Astrocyte (in vitro differentiated cells and primary cell): ENCODE measurements at regions not wholly inside any gene's neighbourhood (a gene's known extent, or its start where the extent isn't known, plus 50 kb on each side); places are given as distances from the start of the nearest gene placed in this dataset.

Experiments used
- DNase-seq: peaks from one replicate; pipeline ENCODE4 v3.0.0-alpha.2; 2010; ENCODE audit warnings: low read depth
- FAIRE-seq: peaks from 2 replicates; lab custom pipeline; 2011; peaks lifted over from hg19 to GRCh38; lab: Jason Lieb, UNC
- H2AFZ ChIP-seq: 2 replicates; pipeline ENCODE4 v1.6.0; 2012; ENCODE audit warnings: low read depth, low read length, inconsistent platforms
- H3K27ac ChIP-seq: 2 replicates; pipeline ENCODE4 v1.5.1; 2011; ENCODE audit warnings: low read depth, low read length, inconsistent platforms
- H3K27me3 ChIP-seq: 2 replicates; pipeline ENCODE4 v1.6.0; 2011; ENCODE audit warnings: low read length, inconsistent platforms; ENCODE audit not compliant: insufficient read depth
- H3K36me3 ChIP-seq: 2 replicates; pipeline ENCODE4 v1.5.1; 2011; ENCODE audit warnings: low read length, inconsistent platforms; ENCODE audit not compliant: insufficient read depth
- H3K4me1 ChIP-seq: 2 replicates; pipeline ENCODE4 v1.5.1; 2011; ENCODE audit warnings: low read length, inconsistent platforms; ENCODE audit not compliant: insufficient read depth
- H3K4me2 ChIP-seq: 2 replicates; pipeline ENCODE4 v1.6.0; 2012; ENCODE audit warnings: low read length, inconsistent platforms
- H3K4me3 ChIP-seq: 2 replicates; pipeline ENCODE4 v1.5.1; 2011; ENCODE audit warnings: low read depth, mild to moderate bottlenecking, low read length, inconsistent platforms; ENCODE audit not compliant: insufficient read depth
- H3K79me2 ChIP-seq: 2 replicates; pipeline ENCODE4 v1.6.0; 2012; ENCODE audit warnings: mild to moderate bottlenecking, low read length, inconsistent platforms; ENCODE audit not compliant: insufficient read depth
- H3K9ac ChIP-seq: 2 replicates; pipeline ENCODE4 v1.6.0; 2012; ENCODE audit warnings: mild to moderate bottlenecking, low read length, inconsistent platforms
- H3K9me3 ChIP-seq: 2 replicates; pipeline ENCODE4 v1.5.1; 2012; ENCODE audit warnings: low read depth, mild to moderate bottlenecking, low read length, inconsistent platforms; ENCODE audit not compliant: insufficient read depth
- H4K20me1 ChIP-seq: 2 replicates; pipeline ENCODE4 v1.6.0; 2012; ENCODE audit warnings: low read length, inconsistent platforms; ENCODE audit not compliant: insufficient read depth
- H3K27ac Mint-ChIP-seq: one replicate; pipeline ENCODE4 v1.8.0; 2021; ENCODE audit warnings: mild to moderate bottlenecking, mixed read lengths; ENCODE audit not compliant: unreplicated experiment
- H3K27me3 Mint-ChIP-seq: one replicate; pipeline ENCODE4 v1.8.0; 2021; ENCODE audit warnings: low read depth, mixed read lengths; ENCODE audit not compliant: unreplicated experiment
- H3K36me3 Mint-ChIP-seq: one replicate; pipeline ENCODE4 v1.8.0; 2021; ENCODE audit warnings: low read depth, mixed read lengths; ENCODE audit not compliant: unreplicated experiment
- H3K4me1 Mint-ChIP-seq: one replicate; pipeline ENCODE4 v1.8.0; 2021; ENCODE audit warnings: low read depth, mixed read lengths; ENCODE audit not compliant: unreplicated experiment
- H3K4me3 Mint-ChIP-seq: one replicate; pipeline ENCODE4 v1.8.0; 2021; ENCODE audit warnings: mild to moderate bottlenecking, moderate library complexity, mixed read lengths; ENCODE audit not compliant: unreplicated experiment
- H3K9me3 Mint-ChIP-seq: one replicate; pipeline ENCODE4 v1.8.0; 2021; ENCODE audit warnings: mild to moderate bottlenecking, mixed read lengths; ENCODE audit not compliant: unreplicated experiment
- EZH2 ChIP-seq: IDR thresholded peaks from 2 replicates; pipeline ENCODE4 v1.6.1; 2012; ENCODE audit warnings: mild to moderate bottlenecking, low read length, inconsistent platforms; ENCODE audit not compliant: insufficient read depth
- TF ChIP-seq, protein P1 (sequence below): IDR thresholded peaks from 2 replicates; pipeline ENCODE4 v1.5.1; 2011; ENCODE audit warnings: low read depth, mild to moderate bottlenecking, inconsistent platforms, low read length, moderate library complexity; ENCODE audit not compliant: insufficient read depth

DNA sequence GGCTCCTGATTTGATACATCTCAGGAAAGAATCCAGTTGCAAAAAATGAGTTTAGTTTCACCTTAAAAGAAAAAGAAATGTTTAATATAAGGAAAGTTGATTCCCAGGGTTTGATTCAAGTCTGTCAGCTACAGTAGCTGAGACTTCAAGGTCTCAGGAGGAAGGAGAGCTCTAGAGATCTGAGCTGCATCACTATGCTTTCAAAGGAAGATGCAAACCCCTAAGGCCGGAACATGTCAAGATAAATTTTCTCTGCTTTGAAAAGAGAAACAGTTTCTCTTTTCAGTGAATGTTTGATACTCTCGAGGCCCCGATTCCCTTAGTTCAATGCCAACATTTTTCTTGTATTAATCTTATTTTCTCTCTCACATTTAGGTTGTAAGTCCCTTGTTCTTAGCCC is 128.6 kb downstream of the RGPD3 start:
- H3K4me1 ChIP-seq = no peaks in the 10 kb centered on the region
- Mint-ChIP-seq H3K27ac (no peak overlapping the region), H3K36me3 (no peaks in the 10 kb centered on the region), H3K4me1 (no peaks in the 10 kb centered on the region), H3K27me3 (peaks cover 12% of the 10 kb centered on the region), H3K9me3 (no peaks in the 10 kb centered on the region), H3K4me3 (no peak overlapping the region)
- H3K4me3 ChIP-seq = no peak overlapping the region
- no peak overlapping the region for H2AFZ ChIP-seq
- no peaks in the 10 kb centered on the region for H3K36me3 ChIP-seq
- no peak for FAIRE-seq
- no peak overlapping the region for H3K9ac ChIP-seq
- no peak overlapping the region for H3K27ac ChIP-seq
- no peaks in the 10 kb centered on the region for H3K9me3 ChIP-seq
- H3K79me2 ChIP-seq = no peaks in the 10 kb centered on the region
- no peaks in the 10 kb centered on the region for H3K27me3 ChIP-seq
- no peak for DNase-seq
- TF ChIP-seq EZH2 = no peak
- TF ChIP-seq, protein P1, sequence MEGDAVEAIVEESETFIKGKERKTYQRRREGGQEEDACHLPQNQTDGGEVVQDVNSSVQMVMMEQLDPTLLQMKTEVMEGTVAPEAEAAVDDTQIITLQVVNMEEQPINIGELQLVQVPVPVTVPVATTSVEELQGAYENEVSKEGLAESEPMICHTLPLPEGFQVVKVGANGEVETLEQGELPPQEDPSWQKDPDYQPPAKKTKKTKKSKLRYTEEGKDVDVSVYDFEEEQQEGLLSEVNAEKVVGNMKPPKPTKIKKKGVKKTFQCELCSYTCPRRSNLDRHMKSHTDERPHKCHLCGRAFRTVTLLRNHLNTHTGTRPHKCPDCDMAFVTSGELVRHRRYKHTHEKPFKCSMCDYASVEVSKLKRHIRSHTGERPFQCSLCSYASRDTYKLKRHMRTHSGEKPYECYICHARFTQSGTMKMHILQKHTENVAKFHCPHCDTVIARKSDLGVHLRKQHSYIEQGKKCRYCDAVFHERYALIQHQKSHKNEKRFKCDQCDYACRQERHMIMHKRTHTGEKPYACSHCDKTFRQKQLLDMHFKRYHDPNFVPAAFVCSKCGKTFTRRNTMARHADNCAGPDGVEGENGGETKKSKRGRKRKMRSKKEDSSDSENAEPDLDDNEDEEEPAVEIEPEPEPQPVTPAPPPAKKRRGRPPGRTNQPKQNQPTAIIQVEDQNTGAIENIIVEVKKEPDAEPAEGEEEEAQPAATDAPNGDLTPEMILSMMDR = no peak
- no peaks in the 10 kb centered on the region for H4K20me1 ChIP-seq
- no peak overlapping the region for H3K4me2 ChIP-seq

DNA sequence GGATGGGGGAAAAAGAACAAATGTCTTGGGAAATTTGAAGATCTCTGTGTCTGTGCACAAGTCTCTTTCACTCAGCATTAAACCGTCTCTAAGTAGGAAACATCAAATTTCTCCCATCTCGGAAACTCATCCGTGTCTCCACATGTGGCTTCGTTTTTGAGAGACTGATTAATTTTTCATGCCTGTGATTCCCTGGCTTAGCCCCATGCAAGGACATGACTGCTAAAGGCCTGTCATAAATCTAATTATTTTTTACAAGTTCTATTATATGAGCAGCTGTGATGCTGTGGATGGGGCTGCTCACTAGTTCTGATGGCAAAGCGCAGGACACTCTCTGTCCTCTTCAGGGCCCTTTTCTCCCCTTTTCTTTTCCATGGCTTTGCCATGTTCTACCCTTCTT is 129.1 kb downstream of the RGPD3 start:
- H3K27ac Mint-ChIP-seq = no peak overlapping the region
- H3K79me2 ChIP-seq = no peaks in the 10 kb centered on the region
- peaks cover 2% of the 10 kb centered on the region for H3K9me3 Mint-ChIP-seq
- H3K4me1 Mint-ChIP-seq = no peaks in the 10 kb centered on the region
- no peak overlapping the region for H2AFZ ChIP-seq
- no peaks in the 10 kb centered on the region for H3K36me3 Mint-ChIP-seq
- no peak overlapping the region for H3K27ac ChIP-seq
- H3K9me3 ChIP-seq = no peaks in the 10 kb centered on the region
- DNase-seq = no peak
- no peak overlapping the region for H3K4me3 Mint-ChIP-seq
- no peaks in the 10 kb centered on the region for H3K36me3 ChIP-seq
- no peaks in the 10 kb centered on the region for H3K27me3 ChIP-seq
- no peak overlapping the region for H3K4me3 ChIP-seq
- H4K20me1 ChIP-seq = no peaks in the 10 kb centered on the region
- H3K4me2 ChIP-seq = no peak overlapping the region
- no peaks in the 10 kb centered on the region for H3K4me1 ChIP-seq
- no peak for TF ChIP-seq EZH2
- TF ChIP-seq, protein P1 = no peak
- H3K9ac ChIP-seq = no peak overlapping the region
- FAIRE-seq = no peak
- peaks cover 12% of the 10 kb centered on the region for H3K27me3 Mint-ChIP-seq

DNA sequence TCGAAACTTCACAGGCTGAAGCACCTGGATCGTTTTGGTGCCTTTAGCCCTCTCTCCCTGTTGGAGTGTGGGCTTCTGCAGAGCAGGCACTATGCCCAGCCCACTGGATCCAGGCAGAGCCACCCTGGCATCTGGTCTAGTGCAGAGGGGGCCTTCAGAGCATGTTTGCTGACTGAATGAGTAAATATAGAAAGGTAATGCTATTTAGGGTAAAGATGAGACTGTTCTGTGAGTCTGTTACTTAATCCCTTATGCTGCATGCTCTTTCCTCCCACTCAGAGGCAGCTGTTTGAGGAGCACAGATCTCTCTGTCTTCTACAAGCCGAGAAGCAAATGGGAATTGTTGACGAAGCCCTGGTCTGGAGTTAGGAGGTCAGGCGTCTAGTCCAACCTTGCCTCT is 130.2 kb downstream of the RGPD3 start:
- Histone ChIP-seq H3K4me3 (no peak overlapping the region), H3K9ac (no peak overlapping the region), H3K9me3 (no peaks in the 10 kb centered on the region), H3K27ac (no peak overlapping the region), H4K20me1 (no peaks in the 10 kb centered on the region), H3K4me2 (no peak overlapping the region), H2AFZ (no peak overlapping the region), H3K27me3 (no peaks in the 10 kb centered on the region), H3K4me1 (no peaks in the 10 kb centered on the region), H3K79me2 (no peaks in the 10 kb centered on the region), H3K36me3 (no peaks in the 10 kb centered on the region)
- DNase-seq = no peak
- no peak overlapping the region for H3K27ac Mint-ChIP-seq
- peaks cover 5% of the 10 kb centered on the region for H3K9me3 Mint-ChIP-seq
- TF ChIP-seq, protein P1 = no peak
- TF ChIP-seq EZH2 = no peak
- H3K4me3 Mint-ChIP-seq = no peak overlapping the region
- H3K4me1 Mint-ChIP-seq = no peaks in the 10 kb centered on the region
- H3K36me3 Mint-ChIP-seq = no peaks in the 10 kb centered on the region
- H3K27me3 Mint-ChIP-seq = peaks cover 12% of the 10 kb centered on the region
- FAIRE-seq = no peak
